Endothelial cell of umbilical vein (primary cell): ENCODE measurements at regions not wholly inside any gene's neighbourhood (a gene's known extent, or its start where the extent isn't known, plus 50 kb on each side); places are given as distances from the start of the nearest gene placed in this dataset.

Source experiments
- BruUV-seq: library from RNA; stranded (reverse); fragments of 400-500 nt; replicated peaks from 2 replicates; lab custom pipeline; 2021; lab: Mats Ljungman, UMichigan
- CTCF ChIA-PET: fragments of 300-600, 350-600 bp; sonication (Branson Sonifier 250); formaldehyde crosslinking; loops from one replicate; lab custom pipeline; 2021; ENCODE audit warnings: antibody characterized with exemption, inconsistent platforms; lab: Charles Lee
- POLR2A ChIA-PET: fragments of 300-600, 350-600 bp; sonication (Branson Sonifier 250); formaldehyde crosslinking; loops from one replicate; lab custom pipeline; 2021; ENCODE audit warnings: antibody characterized with exemption, inconsistent platforms; lab: Charles Lee
- DNase-seq: peaks from one replicate; pipeline ENCODE4 v3.0.0-alpha.2; 2011; ENCODE audit warnings: low read depth, low spot score
- FAIRE-seq: peaks from 2 replicates; lab custom pipeline; 2011; peaks lifted over from hg19 to GRCh38; lab: Jason Lieb, UNC
- H2AFZ ChIP-seq: 2 replicates; pipeline ENCODE4 v1.6.0; 2012; ENCODE audit warnings: low read depth, low read length, control low read depth, inconsistent platforms
- H3K27ac ChIP-seq: 2 replicates; pipeline ENCODE4 v1.5.1; 2011; ENCODE audit warnings: low read depth, mild to moderate bottlenecking, control low read depth, low read length, moderate library complexity; ENCODE audit not compliant: insufficient read depth
- H3K27me3 ChIP-seq, 2 experiments: 2 replicates each; pipeline versions ENCODE4 v1.6.0 to v1.6.1; 2011; ENCODE audit warnings: low read length in 2 of 2, mixed read lengths in 1 of 2; ENCODE audit not compliant: control insufficient read depth in 2 of 2, insufficient read depth in 2 of 2
- H3K36me3 ChIP-seq, 2 experiments: 2 replicates in 1 of 2; 3 replicates in 1 of 2; pipeline ENCODE4 v1.5.1; 2011; ENCODE audit warnings: low read length in 2 of 2, mild to moderate bottlenecking in 1 of 2, moderate library complexity in 1 of 2; ENCODE audit not compliant: control insufficient read depth in 2 of 2, insufficient read depth in 2 of 2; ENCODE audit errors: extremely low read depth in 1 of 2
- H3K4me1 ChIP-seq: 3 replicates; pipeline ENCODE4 v1.5.1; 2011; ENCODE audit warnings: mild to moderate bottlenecking, low read length; ENCODE audit not compliant: control insufficient read depth, insufficient read depth; ENCODE audit errors: extremely low read depth
- H3K4me2 ChIP-seq: 2 replicates; pipeline ENCODE4 v1.6.1; 2011; ENCODE audit warnings: low read length, control low read depth, mixed read lengths; ENCODE audit not compliant: insufficient read depth
- H3K4me3 ChIP-seq, 3 experiments: fragments of 200-600 bp in 1 of 3; sonication (generic), shearing (Covaris generic) in 1 of 3; replicated peaks in 1 of 3; 2 replicates each; pipeline ENCODE4 v1.5.1; 2011 to 2016; ENCODE audit warnings: control low read depth in 3 of 3, low read length in 3 of 3, mild to moderate bottlenecking in 2 of 3, inconsistent platforms in 1 of 3, low read depth in 1 of 3, moderate library complexity in 1 of 3; ENCODE audit not compliant: insufficient read depth in 1 of 3
- H3K79me2 ChIP-seq: 2 replicates; pipeline ENCODE4 v1.6.0; 2012; ENCODE audit warnings: low read length, inconsistent platforms; ENCODE audit not compliant: control insufficient read depth, insufficient read depth
- H3K9ac ChIP-seq: replicated peaks from 2 replicates; pipeline ENCODE3; 2011; ENCODE audit warnings: low read length, control low read depth; ENCODE audit not compliant: insufficient read depth; ENCODE audit errors: extremely low read depth
- H3K9me1 ChIP-seq: replicated peaks from 3 replicates; pipeline ENCODE4 v1.6.0; 2011; ENCODE audit warnings: mild to moderate bottlenecking, low read length; ENCODE audit not compliant: control insufficient read depth, insufficient read depth; ENCODE audit errors: extremely low read depth
- H3K9me3 ChIP-seq: replicated peaks from 2 replicates; pipeline ENCODE4 v1.5.1; 2012; ENCODE audit warnings: low read length, inconsistent platforms; ENCODE audit not compliant: control insufficient read depth, insufficient read depth
- H4K20me1 ChIP-seq: replicated peaks from 2 replicates; pipeline ENCODE3; 2011; ENCODE audit warnings: mild to moderate bottlenecking, low read length; ENCODE audit not compliant: control insufficient read depth, insufficient read depth; ENCODE audit errors: extremely low read depth
- EZH2 ChIP-seq: IDR thresholded peaks from 2 replicates; pipeline ENCODE4 v1.6.1; 2012; ENCODE audit warnings: borderline replicate concordance, low read depth, mild to moderate bottlenecking, moderate library complexity, low read length, inconsistent platforms; ENCODE audit not compliant: severe bottlenecking
- MYC ChIP-seq: IDR thresholded peaks from one replicate; pipeline ENCODE4 v1.6.1; 2011; ENCODE audit warnings: mild to moderate bottlenecking, low read depth, low read length
- dilution Hi-C: fragments of 300-500 bp; cut with MboI; formaldehyde crosslinking; loops from one replicate; pipeline ENCODE4 v1.15.0; 2019; ENCODE audit warnings: low sequenced_read_pairs; ENCODE audit not compliant: extremely low pct_ligation_motif_present
- intact Hi-C: fragments of 100-400 bp; cut with micrococcal nuclease; formaldehyde crosslinking; loops from one replicate; pipeline ENCODE4 v1.10.0; 2022

GRCh38 chr5:17895288-17896033 is 261.2 kb downstream of the TAF11L14 start:
- no peak for DNase-seq
- no peak for TF ChIP-seq MYC
- no peaks in the 10 kb centered on the region for H3K36me3 ChIP-seq
- no peak overlapping the region for H3K27ac ChIP-seq
- no peak overlapping the region for H3K9ac ChIP-seq
- H3K4me2 ChIP-seq = no peak overlapping the region
- no peaks in the 10 kb centered on the region for H3K9me3 ChIP-seq
- H2AFZ ChIP-seq = no peak overlapping the region
- H3K4me1 ChIP-seq = no peaks in the 10 kb centered on the region
- dilution Hi-C loops (no loop called here), intact Hi-C loops (no loop called here)
- H3K27me3 ChIP-seq = no peaks in the 10 kb centered on the region
- H3K4me3 ChIP-seq = no peak overlapping the region
- BruUV-seq = no TSS peak
- POLR2A ChIA-PET = no interaction called here
- no peak for FAIRE-seq
- CTCF ChIA-PET = no interaction called here
- no peaks in the 10 kb centered on the region for H4K20me1 ChIP-seq
- no peaks in the 10 kb centered on the region for H3K79me2 ChIP-seq
- no peaks in the 10 kb centered on the region for H3K9me1 ChIP-seq

GRCh38 chr5:17896605-17897004 is 262.3 kb downstream of the TAF11L14 start:
- dilution Hi-C loops = no loop called here
- no peak for TF ChIP-seq EZH2
- FAIRE-seq (no peak), DNase-seq (no peak)
- H3K79me2 ChIP-seq = no peaks in the 10 kb centered on the region
- H4K20me1 ChIP-seq = no peaks in the 10 kb centered on the region
- no TSS peak for BruUV-seq
- H3K27ac ChIP-seq = no peak overlapping the region
- no peak overlapping the region for H3K4me3 ChIP-seq
- no peak overlapping the region for H3K9ac ChIP-seq
- intact Hi-C loops = no loop called here
- no peak overlapping the region for H3K4me2 ChIP-seq
- H3K27me3 ChIP-seq = no peaks in the 10 kb centered on the region
- no peaks in the 10 kb centered on the region for H3K9me3 ChIP-seq
- no peaks in the 10 kb centered on the region for H3K36me3 ChIP-seq
- POLR2A ChIA-PET = no interaction called here
- no peaks in the 10 kb centered on the region for H3K9me1 ChIP-seq
- no peak overlapping the region for H2AFZ ChIP-seq
- CTCF ChIA-PET = no interaction called here
- H3K4me1 ChIP-seq = no peaks in the 10 kb centered on the region
